Cardiac fibroblast (primary cell): ENCODE measurements at regions not wholly inside any gene's neighbourhood (a gene's known extent, or its start where the extent isn't known, plus 50 kb on each side); places are given as distances from the start of the nearest gene placed in this dataset.
"Not testable (repeated sequence)": the region's sequence is repeated elsewhere in the genome, so short reads cannot be mapped to it uniquely, and the experiment has no call there.

ENCODE experiments used
- DNase-seq, 2 donors: peaks; one replicate each; pipeline versions ENCODE4 v3.0.0 to v3.0.0-alpha.2; 2010; ENCODE audit warnings: low read depth in 2 of 2
- H3K4me3 ChIP-seq, 2 donors: replicated peaks in 1 of 2; 1 replicate in 1 of 2; 2 replicates in 1 of 2; pipeline ENCODE4 v1.5.1; 2011; ENCODE audit warnings: low read depth in 2 of 2, low read length in 2 of 2, mild to moderate bottlenecking in 2 of 2, moderate library complexity in 1 of 2
- CTCF ChIP-seq: IDR thresholded peaks from one replicate; pipeline ENCODE4 v1.5.1; 2011; ENCODE audit warnings: low read depth, mild to moderate bottlenecking, low read length, inconsistent platforms

- no peak for TF ChIP-seq CTCF
Measured at GRCh38 chr5:96321345-96321744, 111.7 kb downstream of the PCSK1 start.

GRCh38 chr5:96320797-96321196 is 112.3 kb downstream of the PCSK1 start:
- DNase-seq = no peak
- H3K4me3 ChIP-seq = no peak overlapping the region
- TF ChIP-seq CTCF = no peak

More at GRCh38 chr5:96321345-96321744, 111.7 kb downstream of the PCSK1 start:
- no peak overlapping the region for H3K4me3 ChIP-seq
- peak in 1 of 2 donors; percentile 62 for DNase-seq

- H3K4me3 ChIP-seq = not testable (repeated sequence)
Measured at GRCh38 chr5:96319981-96320739, 112.9 kb downstream of the PCSK1 start.

GRCh38 chr5:96318569-96319110 is 114.4 kb downstream of the PCSK1 start:
- no peak for TF ChIP-seq CTCF
- DNase-seq = no peak
- no peak overlapping the region for H3K4me3 ChIP-seq

More at GRCh38 chr5:96319981-96320739, 112.9 kb downstream of the PCSK1 start:
- not testable (repeated sequence) for DNase-seq

GRCh38 chr5:96317945-96318344 is 115.1 kb downstream of the PCSK1 start:
- no peak for TF ChIP-seq CTCF
- no peak for DNase-seq
- no peak overlapping the region for H3K4me3 ChIP-seq

GRCh38 chr5:96316487-96316886 is 116.6 kb downstream of the PCSK1 start:
- TF ChIP-seq CTCF = no peak
- DNase-seq = no peak

GRCh38 chr5:96316017-96316416 is 117.0 kb downstream of the PCSK1 start:
- no peak for TF ChIP-seq CTCF
- no peak for DNase-seq
- no peak overlapping the region for H3K4me3 ChIP-seq

More at GRCh38 chr5:96316487-96316886, 116.6 kb downstream of the PCSK1 start:
- H3K4me3 ChIP-seq = no peak overlapping the region
